OCI-LY7 (cell line): ENCODE measurements at regions not wholly inside any gene's neighbourhood (a gene's known extent, or its start where the extent isn't known, plus 50 kb on each side); places are given as distances from the start of the nearest gene placed in this dataset.
"Not testable (repeated sequence)": the region's sequence is repeated elsewhere in the genome, so short reads cannot be mapped to it uniquely, and the experiment has no call there.

ENCODE experiments used
- BruUV-seq: library from RNA; stranded (reverse); fragments of 400-500 nt; replicated peaks from 2 replicates; lab custom pipeline; 2021; lab: Mats Ljungman, UMichigan
- CTCF ChIA-PET: fragments of 300-600 bp; sonication (Branson Sonifier 250); formaldehyde crosslinking; loops from one replicate; lab custom pipeline; 2022; ENCODE audit warnings: antibody characterized with exemption; ENCODE audit not compliant: unreplicated experiment; lab: Charles Lee
- POLR2A ChIA-PET: fragments of 300-600 bp; sonication (Branson Sonifier 250); formaldehyde crosslinking; loops from one replicate; lab custom pipeline; 2022; ENCODE audit warnings: antibody characterized with exemption; lab: Charles Lee
- DNase-seq: peaks from one replicate; pipeline ENCODE4 v3.0.0-alpha.2; 2015; ENCODE audit warnings: low spot score
- H2AFZ ChIP-seq: fragments of 200-600 bp; sonication (generic), shearing (Covaris generic); 2 replicates; pipeline ENCODE4 v1.6.1; 2014; ENCODE audit warnings: mild to moderate bottlenecking, antibody characterized with exemption, low read length, moderate library complexity
- H3K27ac ChIP-seq: fragments of 200-600 bp; sonication (generic); 2 replicates; pipeline ENCODE4 v1.5.1; 2014; ENCODE audit warnings: mixed run types, low read depth, mild to moderate bottlenecking, moderate library complexity, low read length, inconsistent platforms; ENCODE audit not compliant: poor library complexity, severe bottlenecking
- H3K36me3 ChIP-seq: fragments of 200-600 bp; sonication (generic); 2 replicates; pipeline ENCODE4 v1.6.1; 2014; ENCODE audit warnings: mild to moderate bottlenecking, antibody characterized with exemption, low read length, moderate library complexity, mixed read lengths; ENCODE audit not compliant: insufficient read depth
- H3K4me1 ChIP-seq: fragments of 200-600 bp; sonication (generic); 2 replicates; pipeline ENCODE4 v1.5.1; 2014; ENCODE audit warnings: mild to moderate bottlenecking, low read length; ENCODE audit not compliant: insufficient read depth, poor library complexity, severe bottlenecking
- H3K4me2 ChIP-seq: fragments of 200-600 bp; sonication (generic); 2 replicates; pipeline ENCODE4 v1.6.1; 2014; ENCODE audit warnings: mild to moderate bottlenecking, low read length
- H3K4me3 ChIP-seq: fragments of 200-600 bp; sonication (generic); 2 replicates; pipeline ENCODE4 v1.5.1; 2014; ENCODE audit warnings: mild to moderate bottlenecking, low read depth, low read length; ENCODE audit not compliant: poor library complexity, severe bottlenecking
- H3K79me2 ChIP-seq: fragments of 200-600 bp; sonication (generic); 2 replicates; pipeline ENCODE4 v1.6.1; 2016; ENCODE audit warnings: low read depth, mild to moderate bottlenecking, low read length, moderate library complexity, mixed read lengths; ENCODE audit not compliant: insufficient read depth
- H3K9me2 ChIP-seq: fragments of 200-600 bp; sonication (generic); 2 replicates; pipeline ENCODE4 v1.6.1; 2016; ENCODE audit warnings: mild to moderate bottlenecking, low read length, mixed read lengths; ENCODE audit not compliant: insufficient read depth
- H3K9me3 ChIP-seq: fragments of 200-600 bp; sonication (generic); 2 replicates; pipeline ENCODE4 v1.6.1; 2014; ENCODE audit warnings: mild to moderate bottlenecking, mixed run types, low read length, mixed read lengths
- H4K20me1 ChIP-seq: fragments of 200-600 bp; sonication (generic); 2 replicates; pipeline ENCODE4 v1.6.1; 2014; ENCODE audit warnings: mild to moderate bottlenecking, antibody characterized with exemption, low read length, moderate library complexity, mixed read lengths; ENCODE audit not compliant: insufficient read depth
- CTCF ChIP-seq: fragments of 200-600 bp; sonication (generic); conservative IDR thresholded peaks from 2 replicates; pipeline ENCODE4 v1.5.1; 2014; ENCODE audit warnings: mild to moderate bottlenecking, antibody characterized with exemption, low read length, moderate library complexity, mixed read lengths
- EZH2phosphoT487 ChIP-seq: fragments of 200-600 bp; sonication (generic); IDR thresholded peaks from 2 replicates; pipeline ENCODE4 v1.6.1; 2018; ENCODE audit warnings: low read depth, borderline replicate concordance, mild to moderate bottlenecking, mixed run types, antibody characterized with exemption, low read length, moderate library complexity, mixed read lengths
- intact Hi-C: fragments of 100-400 bp; cut with micrococcal nuclease; formaldehyde crosslinking; loops from one replicate; pipeline ENCODE4 v1.10.0; 2022; ENCODE audit not compliant: unreplicated experiment

DNA sequence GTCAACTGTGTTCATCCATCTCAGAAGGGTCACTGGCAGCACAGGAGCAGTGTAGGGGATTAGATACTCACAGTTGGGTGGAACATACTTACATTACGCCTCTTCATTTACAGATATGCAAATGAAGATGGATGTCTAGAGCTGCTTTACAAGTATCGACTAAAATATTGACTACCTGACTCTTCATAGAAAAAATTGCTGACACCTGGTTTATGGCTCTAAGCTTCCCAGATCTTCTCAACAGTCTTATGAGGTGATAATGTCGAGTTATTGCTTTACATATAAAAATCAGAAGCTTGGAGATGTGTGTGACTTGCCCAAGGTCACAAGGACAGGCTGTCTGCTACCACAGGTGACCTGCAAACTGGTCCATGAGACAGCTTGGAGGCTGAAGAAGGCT, 677.2 kb downstream of the TYW1 start:
- Histone ChIP-seq H2AFZ (no peak overlapping the region), H3K9me3 (no peaks in the 10 kb centered on the region), H3K9me2 (no peaks in the 10 kb centered on the region), H3K4me2 (no peak overlapping the region), H3K79me2 (no peaks in the 10 kb centered on the region), H3K4me3 (no peak overlapping the region), H3K36me3 (no peaks in the 10 kb centered on the region), H4K20me1 (no peaks in the 10 kb centered on the region), H3K27ac (no peak overlapping the region), H3K4me1 (no peaks in the 10 kb centered on the region)
- ChIA-PET CTCF (no interaction called here), POLR2A (no interaction called here)
- BruUV-seq, result no TSS peak
- TF ChIP-seq CTCF (no peak), EZH2phosphoT487 (no peak)
- DNase-seq, result no peak
- intact Hi-C loops, result no loop called here

DNA sequence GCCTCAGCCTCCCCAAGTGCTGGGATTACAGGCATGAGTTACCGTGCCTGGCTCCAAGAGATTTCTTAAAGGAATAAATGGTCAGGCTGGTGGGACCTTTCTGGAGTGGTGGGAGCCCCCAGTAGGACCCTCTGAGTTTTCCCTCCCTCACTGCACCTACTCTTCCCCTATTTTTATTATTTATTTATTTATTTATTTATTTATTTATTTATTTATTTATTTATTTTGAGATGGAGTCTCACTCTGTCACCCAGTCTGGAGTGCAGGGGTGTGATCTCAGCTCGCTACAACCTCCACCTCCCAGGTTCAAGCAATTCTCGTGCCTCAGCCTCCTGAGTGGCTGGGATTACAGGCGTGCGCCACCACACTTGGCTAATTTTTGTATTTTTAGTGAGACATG, 678.2 kb downstream of the TYW1 start:
- H3K4me3 ChIP-seq, H3K9me2 ChIP-seq, intact Hi-C loops, CTCF ChIA-PET, H3K4me1 ChIP-seq, H4K20me1 ChIP-seq, H3K36me3 ChIP-seq, H3K27ac ChIP-seq, DNase-seq, H2AFZ ChIP-seq, BruUV-seq, H3K79me2 ChIP-seq, H3K4me2 ChIP-seq, POLR2A ChIA-PET, H3K9me3 ChIP-seq: not testable (repeated sequence)

DNA sequence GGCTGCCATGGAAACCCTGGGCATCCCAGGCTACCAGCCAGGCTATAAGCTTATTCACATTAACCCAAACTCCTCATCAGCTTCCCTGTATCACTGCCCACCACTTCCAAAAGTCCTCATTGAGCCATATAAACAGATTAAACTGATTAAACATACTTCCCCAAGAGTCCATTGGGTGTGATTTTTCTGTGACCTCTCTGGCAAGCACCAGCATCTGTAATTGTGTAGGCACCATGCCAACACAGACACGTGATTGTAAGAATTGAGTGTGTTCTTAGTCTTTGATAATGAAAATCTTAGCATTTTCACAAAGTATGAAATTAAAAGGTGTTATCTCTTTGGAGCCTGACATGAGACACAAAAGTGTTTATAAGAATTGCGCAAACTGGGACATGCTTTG, 679.3 kb downstream of the TYW1 start:
- Histone ChIP-seq H3K79me2 (no peaks in the 10 kb centered on the region), H2AFZ (no peak overlapping the region), H3K36me3 (no peaks in the 10 kb centered on the region), H3K4me2 (no peak overlapping the region), H4K20me1 (no peaks in the 10 kb centered on the region), H3K4me1 (no peaks in the 10 kb centered on the region), H3K9me2 (no peaks in the 10 kb centered on the region), H3K27ac (no peak overlapping the region), H3K9me3 (no peaks in the 10 kb centered on the region), H3K4me3 (no peak overlapping the region)
- POLR2A ChIA-PET, result interaction anchor here (0.5 kb wide), 1 partner anchor 70 kb away, joined by 9 read pairs; no protein-coding TSS in a partner anchor
- intact Hi-C loops, result no loop called here
- no peak for DNase-seq
- CTCF ChIA-PET, result no interaction called here
- no peak for TF ChIP-seq EZH2phosphoT487
- TF ChIP-seq CTCF, result no peak
- no TSS peak for BruUV-seq
